Gastrocnemius medialis (tissue), 4 donors: ENCODE measurements at regions not wholly inside any gene's neighbourhood (a gene's known extent, or its start where the extent isn't known, plus 50 kb on each side); places are given as distances from the start of the nearest gene placed in this dataset.

Experiments
- POLR2A ChIP-seq, 2 donors: fragments of 450-650 bp; IDR thresholded peaks; one replicate each; pipeline ENCODE4 v1.6.1; 2017; ENCODE audit warnings: antibody characterized with exemption in 2 of 2, mild to moderate bottlenecking in 2 of 2, moderate library complexity in 2 of 2
- TF ChIP-seq, protein P1 (sequence below), 5 experiments: fragments of 450-650 bp in 3 of 5; fragments of 200-600 bp in 2 of 5; sonication (generic) in 2 of 5; IDR thresholded peaks in 4 of 5; conservative IDR thresholded peaks in 1 of 5; 1 replicate in 4 of 5; 2 replicates in 1 of 5; pipeline ENCODE4 v1.5.1; 2016 to 2019; ENCODE audit warnings: antibody characterized with exemption in 5 of 5, mild to moderate bottlenecking in 3 of 5, moderate library complexity in 3 of 5

DNA sequence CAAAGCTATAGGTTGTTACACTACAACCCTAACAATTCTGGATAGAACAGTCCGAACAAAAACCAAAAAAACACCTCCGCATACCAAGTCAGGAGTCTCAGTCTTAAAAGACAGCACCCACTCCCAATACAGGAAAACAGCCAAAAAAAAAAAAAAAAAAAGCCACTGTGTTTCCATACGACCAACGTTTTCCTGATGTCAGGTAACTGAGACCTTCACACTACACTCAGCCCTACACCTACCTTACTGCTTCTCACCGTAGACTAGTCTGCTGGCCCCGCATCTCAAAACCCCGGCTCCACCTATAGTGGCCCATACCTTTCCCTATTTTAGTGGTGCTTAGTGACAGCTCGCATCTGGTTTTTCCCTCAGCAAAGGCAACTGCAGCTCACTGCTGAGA lies 339.5 kb upstream of the ADAMTS9 start:
- TF ChIP-seq, protein P1, sequence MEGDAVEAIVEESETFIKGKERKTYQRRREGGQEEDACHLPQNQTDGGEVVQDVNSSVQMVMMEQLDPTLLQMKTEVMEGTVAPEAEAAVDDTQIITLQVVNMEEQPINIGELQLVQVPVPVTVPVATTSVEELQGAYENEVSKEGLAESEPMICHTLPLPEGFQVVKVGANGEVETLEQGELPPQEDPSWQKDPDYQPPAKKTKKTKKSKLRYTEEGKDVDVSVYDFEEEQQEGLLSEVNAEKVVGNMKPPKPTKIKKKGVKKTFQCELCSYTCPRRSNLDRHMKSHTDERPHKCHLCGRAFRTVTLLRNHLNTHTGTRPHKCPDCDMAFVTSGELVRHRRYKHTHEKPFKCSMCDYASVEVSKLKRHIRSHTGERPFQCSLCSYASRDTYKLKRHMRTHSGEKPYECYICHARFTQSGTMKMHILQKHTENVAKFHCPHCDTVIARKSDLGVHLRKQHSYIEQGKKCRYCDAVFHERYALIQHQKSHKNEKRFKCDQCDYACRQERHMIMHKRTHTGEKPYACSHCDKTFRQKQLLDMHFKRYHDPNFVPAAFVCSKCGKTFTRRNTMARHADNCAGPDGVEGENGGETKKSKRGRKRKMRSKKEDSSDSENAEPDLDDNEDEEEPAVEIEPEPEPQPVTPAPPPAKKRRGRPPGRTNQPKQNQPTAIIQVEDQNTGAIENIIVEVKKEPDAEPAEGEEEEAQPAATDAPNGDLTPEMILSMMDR (IDR thresholded peaks at IDR 0.05 in 4 of 5, conservative IDR thresholded peaks at IDR 0.05 in 1 of 5) = no peak
- no peak for TF ChIP-seq POLR2A (IDR thresholded peaks at IDR 0.05)
